Heart left ventricle (tissue), 16 donors: ENCODE measurements at regions not wholly inside any gene's neighbourhood (a gene's known extent, or its start where the extent isn't known, plus 50 kb on each side); places are given as distances from the start of the nearest gene placed in this dataset.

Source experiments
- ATAC-seq, 4 donors: fragments of 200-7000 bp; cut with Tn5 transposase; one replicate each; pipeline ENCODE4 v1.9.1; 2020 to 2022; ENCODE audit warnings: moderate library complexity in 4 of 4, mild to moderate bottlenecking in 3 of 4, moderate number of reproducible peaks in 1 of 4
- DNase-seq, 5 donors: peaks; one replicate each; pipeline ENCODE4 v3.0.0-alpha.2; 2020
- H3K27ac ChIP-seq, 12 donors: fragments of 200-600 bp; sonication (generic) in 4 of 12; one replicate each; pipeline versions ENCODE4 v1.5.0 to v1.8.0; 2016 to 2022; ENCODE audit warnings: mild to moderate bottlenecking in 2 of 12
- H3K27me3 ChIP-seq, 9 donors: fragments of 200-600 bp; sonication (generic) in 2 of 9; one replicate each; pipeline versions ENCODE4 v1.5.1 to v1.8.0; 2016 to 2022; ENCODE audit warnings: mild to moderate bottlenecking in 3 of 9
- H3K36me3 ChIP-seq, 9 donors: fragments of 200-600 bp; sonication (generic) in 2 of 9; one replicate each; pipeline versions ENCODE4 v1.5.0 to v1.8.0; 2018 to 2022; ENCODE audit warnings: mild to moderate bottlenecking in 2 of 9
- H3K4me1 ChIP-seq, 12 donors: fragments of 200-600 bp; sonication (generic) in 4 of 12; one replicate each; pipeline versions ENCODE4 v1.5.0 to v1.8.0; 2016 to 2022; ENCODE audit warnings: mild to moderate bottlenecking in 3 of 12
- H3K4me3 ChIP-seq, 12 donors: fragments of 200-600 bp; sonication (generic) in 4 of 12; one replicate each; pipeline versions ENCODE4 v1.5.0 to v1.8.0; 2017 to 2022; ENCODE audit warnings: mild to moderate bottlenecking in 9 of 12, moderate library complexity in 4 of 12
- H3K9me3 ChIP-seq, 12 donors: fragments of 200-600 bp; sonication (generic) in 4 of 12; one replicate each; pipeline versions ENCODE4 v1.5.0 to v1.8.0; 2016 to 2022; ENCODE audit warnings: mild to moderate bottlenecking in 1 of 12
- POLR2A ChIP-seq, 2 donors: fragments of 450-650 bp; IDR thresholded peaks; one replicate each; pipeline ENCODE4 v1.6.1; 2017; ENCODE audit warnings: antibody characterized with exemption in 2 of 2, mild to moderate bottlenecking in 2 of 2, moderate library complexity in 2 of 2
- WGBS, 4 donors: extraction: QIAGEN DNeasy Blood & Tissue Kit in 2 of 4; methylation state at CpG; one replicate each; pipeline versions ENCODE4 v1.1.5 to v1.1.7; 2013 to 2018; 5-methylcytosine and 5-hydroxymethylcytosine counted together
- intact Hi-C, 10 donors: fragments of 100-400 bp; cut with DNase I; formaldehyde crosslinking; loops; one replicate each; pipeline versions ENCODE4 v1.11.1 to v1.14.2; 2022
- TF ChIP-seq, protein P1 (sequence below), 12 donors: fragments of 200-600 bp; sonication (generic) in 4 of 12; IDR thresholded peaks; one replicate each; pipeline versions ENCODE4 v1.5.0 to v1.8.0; 2018 to 2022; ENCODE audit warnings: antibody characterized with exemption in 12 of 12, mild to moderate bottlenecking in 5 of 12
- donor health status: ischemic (EF 13 %, LVEDD 7.1; RV severe dilation, severe dysfunction).
- donor health status: healthy with polysubstance abuse.
- donor health status: DM: no; HTN: yes; CAD: no.
- donor health status: DM: no; HTN: no; CAD: no.
- donor health status: ischemic (EF 25% LVEDD 6.9; RV normal size, moderate dysfunction).
- donor health status: ischemic (EF 25% LVEDD 5.7; RV mildly dilated, moderate dysfunction).
- donor health status: healthy.
- donor health status: DM: yes; HTN: yes; CAD: no.
- donor health status: ischemic (EF 35%, LVEDD 5.7; RV mildly dilated, moderate dysfunction).
- donor health status: nonischemic (EF 11% LVEDD 7.7; RV severe dilation, severe dysfunction).
- donor health status: DM: yes; HTN: yes; CAD: no.
- donor health status: PGD.
- donor health status: ischemic (EF 29% LVEDD 5.4; RV normal size, mild dysfunction).
- donor health status: nonischemic (EF 23%, LVEDD 6.1; RV moderate dilation, normal function).

DNA sequence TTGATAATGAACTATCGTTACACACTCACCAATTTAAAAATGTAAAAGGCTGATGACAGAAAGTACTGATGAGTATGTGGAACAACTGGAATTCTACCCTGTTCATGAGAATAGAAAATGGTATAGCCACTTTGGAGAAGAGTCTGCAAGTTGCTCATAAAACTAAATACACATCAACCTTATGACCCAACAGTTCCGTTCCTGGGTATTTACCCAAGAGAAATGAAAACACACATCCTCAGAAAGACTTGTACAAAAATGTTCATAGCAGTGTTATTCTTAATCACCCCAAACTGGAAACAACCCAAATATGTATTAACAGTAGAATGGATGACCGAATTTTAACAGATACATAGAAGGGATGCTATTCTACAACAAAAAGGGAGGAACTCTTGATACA lies 145.7 kb upstream of the LRFN2 start:
- no peak overlapping the region for H3K4me3 ChIP-seq
- DNase-seq (no peak), ATAC-seq (no peak)
- intact Hi-C loops: no loop called here
- no peaks in the 10 kb centered on the region for H3K36me3 ChIP-seq
- H3K4me1 ChIP-seq: no peaks in the 10 kb centered on the region
- H3K27ac ChIP-seq: no peak overlapping the region
- peaks cover 0 to 20% (median 10%) of the 10 kb centered on the region in 9 donors for H3K27me3 ChIP-seq
- TF ChIP-seq POLR2A (IDR thresholded peaks at IDR 0.05): no peak
- TF ChIP-seq, protein P1, sequence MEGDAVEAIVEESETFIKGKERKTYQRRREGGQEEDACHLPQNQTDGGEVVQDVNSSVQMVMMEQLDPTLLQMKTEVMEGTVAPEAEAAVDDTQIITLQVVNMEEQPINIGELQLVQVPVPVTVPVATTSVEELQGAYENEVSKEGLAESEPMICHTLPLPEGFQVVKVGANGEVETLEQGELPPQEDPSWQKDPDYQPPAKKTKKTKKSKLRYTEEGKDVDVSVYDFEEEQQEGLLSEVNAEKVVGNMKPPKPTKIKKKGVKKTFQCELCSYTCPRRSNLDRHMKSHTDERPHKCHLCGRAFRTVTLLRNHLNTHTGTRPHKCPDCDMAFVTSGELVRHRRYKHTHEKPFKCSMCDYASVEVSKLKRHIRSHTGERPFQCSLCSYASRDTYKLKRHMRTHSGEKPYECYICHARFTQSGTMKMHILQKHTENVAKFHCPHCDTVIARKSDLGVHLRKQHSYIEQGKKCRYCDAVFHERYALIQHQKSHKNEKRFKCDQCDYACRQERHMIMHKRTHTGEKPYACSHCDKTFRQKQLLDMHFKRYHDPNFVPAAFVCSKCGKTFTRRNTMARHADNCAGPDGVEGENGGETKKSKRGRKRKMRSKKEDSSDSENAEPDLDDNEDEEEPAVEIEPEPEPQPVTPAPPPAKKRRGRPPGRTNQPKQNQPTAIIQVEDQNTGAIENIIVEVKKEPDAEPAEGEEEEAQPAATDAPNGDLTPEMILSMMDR (IDR thresholded peaks at IDR 0.05): no peak
- no peaks in the 10 kb centered on the region for H3K9me3 ChIP-seq
- 69 to 77% (median 72%) methylated on average over 3 of the region's 3 CpGs for WGBS, 4 donors

DNA sequence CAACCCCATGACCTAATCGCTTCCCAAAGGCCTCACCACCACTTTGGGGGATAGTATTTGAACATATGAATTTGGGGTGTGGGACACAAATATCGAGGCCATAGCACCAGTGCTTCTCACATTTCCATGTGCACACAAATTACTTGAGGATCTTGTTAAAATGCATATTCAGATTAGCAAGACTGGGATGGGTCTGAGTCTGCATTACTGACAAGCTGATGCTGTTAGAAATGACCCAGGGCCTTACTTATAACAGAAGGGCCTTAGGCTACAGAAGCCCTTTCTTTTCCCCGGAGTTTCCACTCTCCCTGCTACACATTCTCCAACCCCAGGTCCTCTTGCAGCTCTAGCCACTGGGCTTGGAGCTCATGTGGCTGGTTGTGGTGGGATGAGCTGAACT lies 141.5 kb upstream of the LRFN2 start:
- Histone ChIP-seq H3K9me3 (no peaks in the 10 kb centered on the region), H3K36me3 (no peaks in the 10 kb centered on the region), H3K27ac (no peak overlapping the region), H3K27me3 (no peaks in the 10 kb centered on the region), H3K4me1 (no peaks in the 10 kb centered on the region), H3K4me3 (no peak overlapping the region)
- ATAC-seq (no peak), DNase-seq (no peak)
- intact Hi-C loops: no loop called here
- TF ChIP-seq, protein P1 (IDR thresholded peaks at IDR 0.05): no peak
- TF ChIP-seq POLR2A (IDR thresholded peaks at IDR 0.05): no peak
- 83 to 93% (median 90%) methylated on average over 3 of the region's 3 CpGs for WGBS, 4 donors

DNA sequence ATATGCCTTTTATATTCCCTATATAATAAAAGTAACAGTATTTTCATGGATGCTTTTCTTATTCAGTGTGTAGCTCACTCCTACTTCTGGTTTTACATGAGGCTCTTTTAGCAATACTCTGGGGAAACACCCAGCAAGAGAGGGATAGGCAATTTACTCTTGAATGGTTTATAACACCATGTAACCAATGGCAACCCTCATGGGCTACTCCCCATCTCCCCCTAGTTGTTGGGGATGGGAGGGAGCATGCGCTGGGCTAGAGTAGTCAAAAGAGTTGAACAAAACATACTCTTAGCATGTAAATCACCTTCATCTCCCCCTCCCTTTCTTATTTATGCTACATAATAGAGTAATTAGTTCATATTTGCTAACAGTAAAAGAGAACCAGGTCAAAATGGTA lies 140.1 kb upstream of the LRFN2 start:
- ATAC-seq (no peak), DNase-seq (no peak)
- intact Hi-C loops: no loop called here
- no peak for TF ChIP-seq POLR2A (IDR thresholded peaks at IDR 0.05)
- TF ChIP-seq, protein P1 (IDR thresholded peaks at IDR 0.05): no peak
- no peak overlapping the region for H3K4me3 ChIP-seq
- no peaks in the 10 kb centered on the region for H3K9me3 ChIP-seq
- H3K27me3 ChIP-seq: no peaks in the 10 kb centered on the region
- 91 to 100% (median 95%) methylated on average over 1 of the region's 1 CpG for WGBS, 4 donors
- H3K4me1 ChIP-seq: no peaks in the 10 kb centered on the region
- no peaks in the 10 kb centered on the region for H3K36me3 ChIP-seq
- no peak overlapping the region for H3K27ac ChIP-seq

DNA sequence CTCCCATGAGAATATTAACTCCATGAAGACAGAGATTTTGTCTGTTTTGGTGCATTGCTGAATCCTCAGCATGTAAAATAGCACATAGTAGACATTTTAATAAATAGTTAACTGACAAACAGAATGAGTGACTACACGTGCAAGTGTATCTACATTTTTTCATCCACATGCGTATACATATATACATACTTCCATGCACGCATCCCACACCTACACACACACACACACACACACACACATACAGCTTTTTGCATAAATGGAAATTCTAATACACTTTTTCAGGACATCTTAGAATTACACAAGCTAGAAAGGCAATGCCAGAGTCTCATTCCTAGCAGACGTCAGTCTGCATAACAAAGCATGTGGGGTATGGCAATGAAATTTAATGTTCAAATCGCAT lies 139.7 kb upstream of the LRFN2 start:
- no peak overlapping the region for H3K27ac ChIP-seq
- no peak overlapping the region for H3K4me3 ChIP-seq
- ATAC-seq (no peak), DNase-seq (no peak)
- no peaks in the 10 kb centered on the region for H3K4me1 ChIP-seq
- no peak for TF ChIP-seq POLR2A (IDR thresholded peaks at IDR 0.05)
- TF ChIP-seq, protein P1 (IDR thresholded peaks at IDR 0.05): no peak
- no peaks in the 10 kb centered on the region for H3K36me3 ChIP-seq
- intact Hi-C loops: no loop called here
- no peaks in the 10 kb centered on the region for H3K27me3 ChIP-seq
- H3K9me3 ChIP-seq: no peaks in the 10 kb centered on the region
- WGBS, 4 donors: 88 to 92% (median 89%) methylated on average over 5 of the region's 5 CpGs
